ENCODE measurements at regions not wholly inside any gene's neighbourhood (a gene's known extent, or its start where the extent isn't known, plus 50 kb on each side); places are given as distances from the start of the nearest gene placed in this dataset.
"Not testable (repeated sequence)": the region's sequence is repeated elsewhere in the genome, so short reads cannot be mapped to it uniquely, and the experiment has no call there.

- Histone ChIP-seq H3K9me3 (no peaks in the 10 kb centered on the region), H3K4me3 (no peak overlapping the region), H3K36me3 (no peaks in the 10 kb centered on the region), H3K27ac (no peak overlapping the region), H3K4me1 (no peaks in the 10 kb centered on the region), H3K27me3 (no peaks in the 10 kb centered on the region)
- intact Hi-C loops (cut with DNase I; ENCODE audit: low total_unique reads) = no loop called here
- TF ChIP-seq POLR2A (IDR thresholded peaks at IDR 0.05) = no peak
- TF ChIP-seq, protein P1, sequence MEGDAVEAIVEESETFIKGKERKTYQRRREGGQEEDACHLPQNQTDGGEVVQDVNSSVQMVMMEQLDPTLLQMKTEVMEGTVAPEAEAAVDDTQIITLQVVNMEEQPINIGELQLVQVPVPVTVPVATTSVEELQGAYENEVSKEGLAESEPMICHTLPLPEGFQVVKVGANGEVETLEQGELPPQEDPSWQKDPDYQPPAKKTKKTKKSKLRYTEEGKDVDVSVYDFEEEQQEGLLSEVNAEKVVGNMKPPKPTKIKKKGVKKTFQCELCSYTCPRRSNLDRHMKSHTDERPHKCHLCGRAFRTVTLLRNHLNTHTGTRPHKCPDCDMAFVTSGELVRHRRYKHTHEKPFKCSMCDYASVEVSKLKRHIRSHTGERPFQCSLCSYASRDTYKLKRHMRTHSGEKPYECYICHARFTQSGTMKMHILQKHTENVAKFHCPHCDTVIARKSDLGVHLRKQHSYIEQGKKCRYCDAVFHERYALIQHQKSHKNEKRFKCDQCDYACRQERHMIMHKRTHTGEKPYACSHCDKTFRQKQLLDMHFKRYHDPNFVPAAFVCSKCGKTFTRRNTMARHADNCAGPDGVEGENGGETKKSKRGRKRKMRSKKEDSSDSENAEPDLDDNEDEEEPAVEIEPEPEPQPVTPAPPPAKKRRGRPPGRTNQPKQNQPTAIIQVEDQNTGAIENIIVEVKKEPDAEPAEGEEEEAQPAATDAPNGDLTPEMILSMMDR (IDR thresholded peaks at IDR 0.05) = no peak
- DNase-seq = no peak
Measured at GRCh38 chr2:204395539-204395938, 149.7 kb upstream of the PARD3B start.

DNA sequence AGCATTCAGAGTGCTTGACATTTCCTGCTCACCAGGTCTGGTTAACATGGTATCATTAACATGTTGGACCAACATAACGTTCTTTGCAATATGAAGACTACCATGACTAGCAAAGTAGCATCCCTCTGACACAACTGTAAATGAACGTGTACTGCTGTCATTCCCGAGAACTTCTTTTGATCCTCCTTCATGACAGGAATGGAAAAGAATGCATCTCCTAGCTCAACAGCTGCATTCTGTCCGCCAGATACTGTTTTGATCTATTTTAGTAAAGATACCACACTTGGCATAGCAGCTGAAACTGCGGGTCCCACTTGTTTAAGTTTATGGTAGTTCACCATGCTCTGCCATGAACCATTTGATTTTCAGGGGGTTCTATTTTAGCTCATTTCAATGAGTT, 144.2 kb upstream of the PARD3B start:
- Histone ChIP-seq H3K9me3 (no peaks in the 10 kb centered on the region), H3K4me3 (no peak overlapping the region), H3K27me3 (no peaks in the 10 kb centered on the region), H3K36me3 (no peaks in the 10 kb centered on the region), H3K4me1 (no peaks in the 10 kb centered on the region), H3K27ac (no peak overlapping the region)
- no peak for DNase-seq
- intact Hi-C loops (cut with DNase I; ENCODE audit: low total_unique reads) = no loop called here
- TF ChIP-seq, protein P1 (IDR thresholded peaks at IDR 0.05) = no peak
- TF ChIP-seq POLR2A (IDR thresholded peaks at IDR 0.05) = no peak

GRCh38 chr2:204407204-204408014, 137.9 kb upstream of the PARD3B start:
- H3K36me3 ChIP-seq = no peaks in the 10 kb centered on the region
- no peaks in the 10 kb centered on the region for H3K4me1 ChIP-seq
- no peak overlapping the region for H3K4me3 ChIP-seq
- intact Hi-C loops (cut with DNase I; ENCODE audit: low total_unique reads) = no loop called here
- H3K9me3 ChIP-seq = no peaks in the 10 kb centered on the region
- H3K27ac ChIP-seq = no peak overlapping the region
- no peak for TF ChIP-seq POLR2A (IDR thresholded peaks at IDR 0.05)
- TF ChIP-seq, protein P1 (IDR thresholded peaks at IDR 0.05) = no peak
- DNase-seq = no peak
- H3K27me3 ChIP-seq = no peaks in the 10 kb centered on the region

GRCh38 chr2:204412782-204413181, 132.5 kb upstream of the PARD3B start:
- H3K4me3 ChIP-seq, H3K27me3 ChIP-seq: not testable (repeated sequence)

GRCh38 chr2:204415406-204416181, 129.7 kb upstream of the PARD3B start:
- Histone ChIP-seq H3K27ac (no peak overlapping the region), H3K27me3 (no peaks in the 10 kb centered on the region), H3K4me3 (no peak overlapping the region), H3K9me3 (no peaks in the 10 kb centered on the region), H3K4me1 (no peaks in the 10 kb centered on the region), H3K36me3 (no peaks in the 10 kb centered on the region)
- TF ChIP-seq, protein P1 (IDR thresholded peaks at IDR 0.05) = no peak
- TF ChIP-seq POLR2A (IDR thresholded peaks at IDR 0.05) = no peak
- intact Hi-C loops (cut with DNase I; ENCODE audit: low total_unique reads) = no loop called here
- no peak for DNase-seq

More at GRCh38 chr2:204412782-204413181, 132.5 kb upstream of the PARD3B start:
- intact Hi-C loops (cut with DNase I; ENCODE audit: low total_unique reads); H3K9me3 ChIP-seq; H3K36me3 ChIP-seq; H3K4me1 ChIP-seq; DNase-seq; H3K27ac ChIP-seq: not testable (repeated sequence)

Measured in uterus (tissue), 3 donors.